HG03095 (cell line): ENCODE measurements at regions not wholly inside any gene's neighbourhood (a gene's known extent, or its start where the extent isn't known, plus 50 kb on each side); places are given as distances from the start of the nearest gene placed in this dataset.
"Not testable (repeated sequence)": the region's sequence is repeated elsewhere in the genome, so short reads cannot be mapped to it uniquely, and the experiment has no call there.

Experiments
- ATAC-seq: cut with Tn5 transposase; IDR thresholded peaks from one replicate; pipeline ENCODE4 v1.9.1; 2021; ENCODE audit warnings: moderate library complexity; ENCODE audit not compliant: unreplicated experiment

DNA sequence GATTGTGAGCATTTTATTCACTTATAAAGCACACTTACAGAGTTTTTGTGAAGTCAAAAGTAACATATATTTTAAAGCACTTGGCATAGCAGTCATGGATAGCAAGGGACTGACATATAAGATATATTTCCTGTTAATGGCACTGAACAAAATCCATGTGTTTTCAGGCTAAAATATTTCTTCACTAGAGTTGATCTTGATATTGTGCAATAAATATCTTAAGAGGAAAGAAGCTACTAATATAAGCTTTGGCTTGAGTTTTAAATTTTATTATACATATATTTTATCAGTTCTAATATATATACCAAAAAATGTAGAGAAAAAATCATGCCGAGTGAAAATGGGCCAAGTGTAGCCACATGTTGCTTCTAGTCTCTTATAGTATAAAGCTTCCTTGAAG is 189.7 kb upstream of the DPP10 start:
- no peak for ATAC-seq

GRCh38 chr2:114254875-114255274 is 187.6 kb upstream of the DPP10 start:
- ATAC-seq = no peak

DNA sequence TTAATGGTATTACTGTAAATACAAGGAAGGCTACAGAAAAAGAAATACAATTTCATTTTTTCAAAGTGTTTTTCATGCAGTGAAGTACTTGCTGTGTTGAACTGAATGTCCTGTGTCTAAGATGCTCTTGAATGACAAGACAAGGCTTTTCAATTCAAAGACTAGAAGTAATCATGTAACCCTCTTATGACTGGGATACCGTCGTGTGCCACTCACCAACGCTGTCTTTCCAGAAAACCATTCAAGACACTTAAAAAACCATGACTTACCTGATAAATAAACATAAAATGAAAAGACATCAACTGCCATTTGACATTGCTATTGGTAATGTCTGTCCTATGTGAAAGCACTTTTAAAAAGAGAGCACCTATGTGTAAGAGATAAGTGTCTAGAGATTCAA is 183.1 kb upstream of the DPP10 start:
- no peak for ATAC-seq

- ATAC-seq = no peak
Observed at GRCh38 chr2:114261366-114261765, 181.1 kb upstream of the DPP10 start.

- no peak for ATAC-seq
Observed at GRCh38 chr2:114265261-114265660, 177.2 kb upstream of the DPP10 start.

- no peak for ATAC-seq
Observed at GRCh38 chr2:114274957-114275356, 167.5 kb upstream of the DPP10 start.

DNA sequence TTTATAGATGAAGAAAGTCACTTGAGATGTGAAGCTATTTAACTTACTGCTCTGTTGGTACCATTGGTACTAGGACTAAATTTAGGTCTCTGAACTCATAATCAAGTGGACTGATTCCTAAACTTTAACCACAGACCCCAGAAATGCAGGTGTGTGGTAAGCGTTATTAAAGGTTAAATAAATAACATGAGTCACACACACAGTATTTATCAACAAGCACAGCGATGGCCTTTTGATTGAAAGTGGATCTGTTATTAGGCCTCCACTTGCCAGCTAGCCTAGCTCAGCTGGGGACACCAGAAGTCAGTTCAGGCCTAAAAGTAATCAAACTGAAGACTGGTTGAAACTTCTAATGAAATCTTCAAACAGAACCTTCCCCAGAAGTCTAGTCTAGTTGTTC is 161.3 kb upstream of the DPP10 start:
- ATAC-seq = no peak

DNA sequence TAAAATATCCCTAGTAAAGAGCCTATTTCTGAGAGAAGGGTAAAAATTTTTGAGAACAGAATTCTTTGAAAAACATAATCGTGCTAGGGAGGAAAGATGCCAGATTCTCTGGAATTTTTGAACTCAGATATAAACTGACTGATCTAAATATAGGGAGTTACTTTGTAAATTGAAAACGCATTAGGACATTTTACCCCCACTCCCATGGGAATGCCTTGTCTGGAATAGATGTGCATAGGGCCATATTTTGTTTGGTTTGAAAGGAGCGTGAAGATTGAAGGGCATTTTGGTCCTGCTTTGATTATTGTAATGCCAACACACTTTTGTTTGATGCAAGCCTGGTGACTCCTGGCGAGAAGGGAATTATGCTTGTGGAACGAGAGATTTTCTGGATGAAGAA is 158.7 kb upstream of the DPP10 start:
- no peak for ATAC-seq

DNA sequence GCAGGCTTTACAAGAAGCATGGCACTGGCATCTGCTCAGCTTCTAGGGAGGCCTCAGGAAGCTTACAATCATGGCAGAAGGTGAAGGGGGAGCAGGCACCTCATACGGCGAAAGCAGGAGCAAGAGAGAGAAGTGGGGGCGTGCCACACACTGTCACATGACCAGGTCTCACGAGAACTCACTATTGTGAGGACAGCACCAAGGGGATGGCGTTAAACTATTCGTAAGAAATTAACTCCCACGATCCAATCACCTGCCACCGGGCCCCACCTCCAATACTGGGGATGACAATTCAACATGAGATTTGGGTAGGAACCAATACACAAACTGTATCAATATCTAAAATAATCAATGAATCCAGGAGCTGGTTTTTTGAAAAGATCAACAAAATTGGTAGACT is 156.0 kb upstream of the DPP10 start:
- ATAC-seq = no peak

GRCh38 chr2:114293355-114293754 is 149.1 kb upstream of the DPP10 start:
- no peak for ATAC-seq

DNA sequence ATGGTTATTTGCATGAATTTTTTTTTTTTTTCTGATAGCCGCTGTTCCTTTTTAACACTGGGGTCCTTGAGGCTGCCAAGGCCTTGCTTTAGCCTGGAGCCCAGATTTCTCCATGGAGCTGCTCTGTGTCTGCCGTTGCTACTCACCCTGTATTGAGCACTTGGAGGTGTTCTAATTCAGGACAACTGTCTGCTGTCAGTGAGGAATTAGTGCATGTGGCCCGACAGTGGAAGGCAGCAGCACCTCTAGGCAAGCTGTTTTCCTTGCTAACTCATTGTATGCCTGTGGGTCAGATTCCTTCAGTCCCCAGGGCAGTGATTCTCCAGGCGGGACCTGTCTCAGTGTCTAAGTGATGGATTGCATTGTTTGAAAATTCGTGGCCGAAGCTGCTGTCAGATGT is 147.7 kb upstream of the DPP10 start:
- no peak for ATAC-seq

GRCh38 chr2:114300351-114300750 is 142.1 kb upstream of the DPP10 start:
- not testable (repeated sequence) for ATAC-seq

DNA sequence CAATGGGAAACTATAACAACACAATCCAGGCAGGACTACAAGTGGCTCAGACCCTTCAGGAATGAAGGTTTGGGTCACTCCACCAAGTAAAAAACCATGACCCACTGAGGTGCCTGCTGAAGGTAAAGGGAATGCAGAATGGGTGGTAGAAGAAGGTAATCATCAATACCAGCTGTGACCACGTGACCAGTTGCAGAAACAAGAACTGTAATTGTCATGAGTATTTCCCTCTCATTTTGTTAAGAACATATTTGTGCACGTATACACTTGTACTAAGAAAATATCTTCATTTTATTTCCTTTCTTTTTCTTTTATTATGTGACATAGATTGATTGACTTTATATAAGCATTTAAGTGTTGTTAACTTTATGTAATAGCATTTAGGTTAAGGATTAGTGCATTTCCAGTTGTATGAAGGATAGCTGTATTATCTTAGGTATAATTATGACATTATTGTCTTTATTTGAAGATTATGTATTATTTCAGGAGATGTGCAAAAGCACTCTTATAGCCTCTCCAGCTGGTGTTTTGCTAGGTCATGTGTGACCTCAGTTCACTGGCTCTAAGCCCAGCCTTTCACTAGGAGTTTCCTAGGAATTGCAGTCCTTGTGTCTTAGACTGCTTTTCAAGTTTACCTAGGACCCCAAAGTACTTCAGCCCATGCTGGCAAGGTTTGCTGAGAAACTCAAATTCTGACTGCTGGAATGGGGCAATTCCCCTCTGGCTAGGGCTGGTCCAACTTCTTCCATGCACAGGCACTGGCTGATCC is 125.7 kb upstream of the DPP10 start:
- no peak for ATAC-seq

- no peak for ATAC-seq
Observed at GRCh38 chr2:114330594-114330993, 111.8 kb upstream of the DPP10 start.

DNA sequence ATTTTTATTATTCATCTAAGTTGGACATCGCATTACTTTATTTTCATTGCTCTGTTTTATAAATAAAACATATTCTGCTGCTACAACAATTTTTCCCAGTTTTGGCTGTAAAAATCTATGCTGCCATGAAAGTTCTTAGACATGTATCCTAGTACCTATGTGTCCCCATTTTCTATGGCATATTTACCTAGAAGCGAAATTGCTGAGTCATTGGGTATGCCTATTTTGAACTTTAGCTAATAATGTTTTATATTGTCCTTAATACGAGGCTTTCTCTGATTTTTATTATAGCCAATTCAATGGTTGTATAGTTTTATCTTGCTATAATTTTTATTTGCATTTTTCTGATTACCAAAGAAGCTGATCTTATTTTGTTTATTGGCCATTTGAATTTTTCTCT is 110.5 kb upstream of the DPP10 start:
- ATAC-seq = no peak

DNA sequence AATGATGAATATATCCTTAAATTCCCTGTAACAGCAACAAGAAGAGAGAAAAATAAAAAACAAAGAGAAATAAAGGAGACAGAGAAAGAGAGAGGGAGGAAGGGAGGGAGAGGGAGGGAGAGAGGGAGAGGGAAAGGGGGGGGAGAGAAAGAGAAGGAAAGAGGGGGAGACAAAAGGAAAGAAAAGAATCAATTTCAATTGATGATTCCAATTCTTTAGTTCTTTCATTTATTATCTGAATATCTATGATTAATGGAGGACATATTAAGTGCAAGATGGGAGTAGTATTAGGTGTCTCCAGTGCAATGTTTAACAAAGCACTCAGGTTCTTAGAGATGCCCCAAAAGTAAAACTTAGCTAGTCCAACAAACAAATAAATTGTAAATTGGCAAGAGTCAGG is 97.2 kb upstream of the DPP10 start:
- ATAC-seq = no peak

- no peak for ATAC-seq
Observed at GRCh38 chr2:114346658-114347057, 95.8 kb upstream of the DPP10 start.

DNA sequence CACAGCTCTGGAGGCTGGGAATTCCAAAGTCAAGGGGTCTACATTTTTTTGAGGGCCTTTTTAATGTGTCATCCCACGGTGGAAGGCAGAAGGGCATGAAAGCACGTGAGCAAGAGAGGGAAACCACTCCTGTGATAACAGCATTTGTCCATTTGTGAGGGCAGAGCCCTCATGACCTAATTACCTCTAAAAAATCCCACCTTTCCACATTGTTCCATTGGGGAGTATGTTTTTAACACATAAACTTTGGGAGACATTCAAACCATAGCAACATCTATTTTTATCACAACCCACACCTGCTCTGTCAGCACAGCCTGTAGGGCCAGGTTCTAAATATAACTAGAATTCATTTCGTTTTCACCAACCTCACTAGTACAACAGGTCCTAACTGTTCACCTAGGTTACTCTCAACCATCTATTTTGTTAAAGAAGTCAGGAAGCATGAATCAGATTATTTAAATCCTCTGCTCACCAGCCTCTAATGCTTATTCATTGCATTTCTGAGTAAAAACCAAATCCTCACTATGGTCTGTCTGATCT is 92.2 kb upstream of the DPP10 start:
- ATAC-seq = no peak

DNA sequence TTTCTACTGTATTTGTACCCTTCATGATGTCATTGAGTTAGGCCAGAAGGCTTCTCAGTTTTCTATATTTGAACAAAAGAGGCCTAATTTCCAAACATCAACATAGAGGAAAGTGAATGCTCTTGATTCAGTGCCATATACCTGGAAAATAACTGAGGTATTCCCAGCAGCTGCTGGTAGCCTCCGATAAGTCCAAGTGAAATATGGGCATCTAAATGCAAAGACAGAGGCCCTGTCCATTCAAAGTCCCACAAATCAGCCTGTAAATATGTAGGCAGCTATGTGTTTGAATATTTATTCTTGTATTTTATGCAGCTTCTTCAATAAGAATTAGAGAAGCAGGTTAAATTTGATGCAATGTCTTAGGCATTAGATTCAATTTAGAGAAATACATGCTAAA is 89.5 kb upstream of the DPP10 start:
- no peak for ATAC-seq

DNA sequence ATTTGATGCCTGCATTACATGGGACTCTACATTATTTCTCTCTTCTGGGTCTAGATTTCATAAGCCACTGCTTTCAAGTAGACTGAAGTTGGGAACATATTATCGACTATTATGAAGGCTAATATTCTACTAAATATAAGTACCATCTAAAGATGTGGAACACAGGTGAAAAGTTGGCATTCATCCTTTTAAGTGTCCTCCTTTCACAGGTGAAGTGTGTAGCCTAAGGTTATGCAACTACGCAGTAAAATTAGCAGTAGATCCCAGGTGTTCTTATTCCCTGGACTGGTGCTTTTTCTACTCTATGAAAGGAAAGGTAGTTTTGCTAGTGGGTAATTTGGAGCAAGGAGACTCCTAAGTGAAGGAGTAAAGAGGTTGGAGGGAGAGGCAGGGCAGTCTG is 88.2 kb upstream of the DPP10 start:
- ATAC-seq = no peak

DNA sequence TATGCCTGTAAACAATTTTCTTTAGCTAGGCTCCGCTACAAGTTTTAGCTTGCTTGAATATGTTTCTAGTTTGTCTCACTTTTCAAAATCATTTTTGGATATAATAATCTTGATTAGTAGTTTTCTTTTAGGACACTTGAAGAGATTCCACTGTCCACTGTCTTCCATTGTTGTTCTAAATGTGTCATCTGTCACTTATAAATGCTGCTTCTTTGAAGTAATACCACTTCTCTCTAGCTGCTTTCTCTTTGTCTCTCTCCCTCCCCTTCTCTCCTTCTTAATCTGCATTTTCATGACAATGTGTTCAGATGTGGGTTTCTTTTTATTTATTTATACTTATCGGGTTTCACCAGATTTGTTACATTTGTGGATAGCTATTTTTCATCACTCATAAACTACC is 73.7 kb upstream of the DPP10 start:
- no peak for ATAC-seq

- not testable (repeated sequence) for ATAC-seq
Observed at GRCh38 chr2:114371721-114372120, 70.7 kb upstream of the DPP10 start.

DNA sequence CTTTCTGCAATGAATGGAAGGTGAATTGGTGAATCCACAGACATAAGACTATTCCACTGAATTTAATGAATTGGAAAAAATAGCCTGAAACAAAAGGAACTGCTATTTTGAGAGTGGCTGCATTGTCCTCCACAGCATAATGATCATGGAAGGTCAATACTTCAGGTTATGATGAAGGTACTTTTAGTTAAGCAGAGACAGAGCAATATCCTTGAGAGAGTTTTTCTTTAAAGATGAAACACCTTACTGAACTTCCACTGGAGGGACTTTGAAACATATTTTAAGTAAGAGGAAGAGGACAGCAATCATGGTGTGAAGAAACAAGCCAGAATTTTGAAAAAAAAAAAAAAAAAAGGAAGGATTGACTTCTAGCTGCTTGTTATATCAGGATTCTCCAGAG is 68.8 kb upstream of the DPP10 start:
- no peak for ATAC-seq
